ENCODE measurements at regions not wholly inside any gene's neighbourhood (a gene's known extent, or its start where the extent isn't known, plus 50 kb on each side); places are given as distances from the start of the nearest gene placed in this dataset.
"Not testable (repeated sequence)": the region's sequence is repeated elsewhere in the genome, so short reads cannot be mapped to it uniquely, and the experiment has no call there.

DNA sequence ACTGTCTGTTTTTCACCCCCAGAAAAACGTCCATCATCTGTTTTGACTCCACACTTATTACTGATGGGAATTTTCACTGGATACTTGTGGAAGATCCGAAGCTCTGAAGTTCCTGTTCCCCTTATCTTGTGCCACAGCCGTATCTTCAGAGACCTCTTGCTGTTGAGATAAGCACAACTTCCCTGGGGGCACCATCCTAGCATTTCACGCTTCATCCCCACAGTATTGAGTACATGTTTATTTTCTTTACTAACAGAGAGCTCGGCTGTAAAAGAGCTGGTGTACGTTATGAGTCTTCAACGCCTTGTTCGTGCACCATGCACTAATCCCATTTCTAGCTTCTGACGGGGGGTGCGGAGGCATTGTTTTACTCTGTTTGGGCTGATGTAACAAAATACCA, 813.6 kb upstream of the EEF2KMT start:
- no peaks in the 10 kb centered on the region for H3K27me3 ChIP-seq (ENCODE audit: low read length)
- TF ChIP-seq EZH2phosphoT487 (conservative IDR thresholded peaks at IDR 0.05; ENCODE audit: low read length): no peak
- TF ChIP-seq CTCF (IDR thresholded peaks at IDR 0.05; ENCODE audit: insufficient read depth, low read length, poor library complexity, severe bottlenecking): no peak
- H3K79me2 ChIP-seq (ENCODE audit: insufficient read depth, low read length): no peaks in the 10 kb centered on the region
- H3K4me3 ChIP-seq (ENCODE audit: insufficient read depth, low read length, poor library complexity, severe bottlenecking): no peak overlapping the region
- no peaks in the 10 kb centered on the region for H3K36me3 ChIP-seq (ENCODE audit: low read length)
- no peaks in the 10 kb centered on the region for H3K9me3 ChIP-seq (ENCODE audit: insufficient read depth, low read length)
- H3F3A ChIP-seq (ENCODE audit: insufficient read depth): no peaks in the 10 kb centered on the region
- no peaks in the 10 kb centered on the region for H4K20me1 ChIP-seq (ENCODE audit: low read depth, low read length)
- H3K27ac ChIP-seq (ENCODE audit: low read depth, low read length): no peak overlapping the region
- no peak overlapping the region for H3K9ac ChIP-seq (ENCODE audit: low read length)
- H3K9me2 ChIP-seq (replicated peaks; ENCODE audit: insufficient read depth, low read length): no peaks in the 10 kb centered on the region
- no peak overlapping the region for H3K4me2 ChIP-seq (ENCODE audit: low read depth, low read length, poor library complexity, severe bottlenecking)
- H2AFZ ChIP-seq (ENCODE audit: low read depth, low read length, severe bottlenecking): no peak overlapping the region

- not testable (repeated sequence) for H3K36me3 ChIP-seq (ENCODE audit: low read length); H3K9me3 ChIP-seq (ENCODE audit: insufficient read depth, low read length); H3K79me2 ChIP-seq (ENCODE audit: insufficient read depth, low read length); H4K20me1 ChIP-seq (ENCODE audit: low read depth, low read length); H3K9me2 ChIP-seq (replicated peaks; ENCODE audit: insufficient read depth, low read length); H3K27me3 ChIP-seq (ENCODE audit: low read length); H3K9ac ChIP-seq (ENCODE audit: low read length); H3F3A ChIP-seq (ENCODE audit: insufficient read depth); H2AFZ ChIP-seq (ENCODE audit: low read depth, low read length, severe bottlenecking); H3K27ac ChIP-seq (ENCODE audit: low read depth, low read length); H3K4me3 ChIP-seq (ENCODE audit: insufficient read depth, low read length, poor library complexity, severe bottlenecking); H3K4me2 ChIP-seq (ENCODE audit: low read depth, low read length, poor library complexity, severe bottlenecking)
Measured at GRCh38 chr16:5909556-5909955, 812.0 kb upstream of the EEF2KMT start.

- no peak overlapping the region for H2AFZ ChIP-seq (ENCODE audit: low read depth, low read length, severe bottlenecking)
- H4K20me1 ChIP-seq (ENCODE audit: low read depth, low read length): no peaks in the 10 kb centered on the region
- H3F3A ChIP-seq (ENCODE audit: insufficient read depth): no peaks in the 10 kb centered on the region
- no peaks in the 10 kb centered on the region for H3K27me3 ChIP-seq (ENCODE audit: low read length)
- no peak for TF ChIP-seq EZH2phosphoT487 (conservative IDR thresholded peaks at IDR 0.05; ENCODE audit: low read length)
- TF ChIP-seq CTCF (IDR thresholded peaks at IDR 0.05; ENCODE audit: insufficient read depth, low read length, poor library complexity, severe bottlenecking): no peak
- no peaks in the 10 kb centered on the region for H3K79me2 ChIP-seq (ENCODE audit: insufficient read depth, low read length)
- H3K9me2 ChIP-seq (replicated peaks; ENCODE audit: insufficient read depth, low read length): no peaks in the 10 kb centered on the region
- no peaks in the 10 kb centered on the region for H3K36me3 ChIP-seq (ENCODE audit: low read length)
- H3K27ac ChIP-seq (ENCODE audit: low read depth, low read length): no peak overlapping the region
- no peaks in the 10 kb centered on the region for H3K9me3 ChIP-seq (ENCODE audit: insufficient read depth, low read length)
- no peak overlapping the region for H3K4me2 ChIP-seq (ENCODE audit: low read depth, low read length, poor library complexity, severe bottlenecking)
- no peak overlapping the region for H3K9ac ChIP-seq (ENCODE audit: low read length)
- H3K4me3 ChIP-seq (ENCODE audit: insufficient read depth, low read length, poor library complexity, severe bottlenecking): no peak overlapping the region
Measured at GRCh38 chr16:5907544-5907943, 809.9 kb upstream of the EEF2KMT start.

DNA sequence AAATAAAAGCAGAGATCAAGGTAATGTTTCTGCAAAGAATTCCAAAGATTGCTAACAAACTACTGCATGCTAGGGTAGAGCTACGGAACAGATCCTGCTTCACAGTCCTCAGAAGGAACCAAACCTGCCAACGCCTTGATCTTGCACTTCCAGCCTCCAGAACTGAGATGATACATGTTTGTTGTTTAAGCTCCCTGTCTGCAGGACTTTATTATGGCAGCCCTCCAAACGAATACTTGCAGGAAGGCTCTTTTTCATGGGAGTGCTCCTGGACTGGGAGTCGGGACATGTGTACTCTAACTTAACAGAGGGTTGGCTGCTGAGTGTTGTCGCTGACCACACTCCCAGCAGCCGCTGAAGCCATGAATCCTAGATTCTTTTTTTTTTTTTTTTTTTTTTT, 808.8 kb upstream of the EEF2KMT start:
- Histone ChIP-seq H3F3A (ENCODE audit: insufficient read depth) (no peaks in the 10 kb centered on the region), H2AFZ (ENCODE audit: low read depth, low read length, severe bottlenecking) (no peak overlapping the region), H3K9me2 (replicated peaks; ENCODE audit: insufficient read depth, low read length) (no peaks in the 10 kb centered on the region), H4K20me1 (ENCODE audit: low read depth, low read length) (no peaks in the 10 kb centered on the region), H3K4me3 (ENCODE audit: insufficient read depth, low read length, poor library complexity, severe bottlenecking) (no peak overlapping the region), H3K27me3 (ENCODE audit: low read length) (no peaks in the 10 kb centered on the region), H3K27ac (ENCODE audit: low read depth, low read length) (no peak overlapping the region), H3K79me2 (ENCODE audit: insufficient read depth, low read length) (no peaks in the 10 kb centered on the region), H3K36me3 (ENCODE audit: low read length) (no peaks in the 10 kb centered on the region), H3K9me3 (ENCODE audit: insufficient read depth, low read length) (no peaks in the 10 kb centered on the region), H3K4me2 (ENCODE audit: low read depth, low read length, poor library complexity, severe bottlenecking) (no peak overlapping the region), H3K9ac (ENCODE audit: low read length) (no peak overlapping the region)
- TF ChIP-seq CTCF (IDR thresholded peaks at IDR 0.05; ENCODE audit: insufficient read depth, low read length, poor library complexity, severe bottlenecking): no peak
- no peak for TF ChIP-seq EZH2phosphoT487 (conservative IDR thresholded peaks at IDR 0.05; ENCODE audit: low read length)

All from SU-DHL-6 (cell line).